Fibroblast of lung (primary cell): ENCODE measurements at regions not wholly inside any gene's neighbourhood (a gene's known extent, or its start where the extent isn't known, plus 50 kb on each side); places are given as distances from the start of the nearest gene placed in this dataset.
"Not testable (repeated sequence)": the region's sequence is repeated elsewhere in the genome, so short reads cannot be mapped to it uniquely, and the experiment has no call there.

Experiments used
- DNase-seq, 2 donors: peaks; one replicate each; pipeline versions ENCODE4 v3.0.0 to v3.0.0-alpha.2; 2010; ENCODE audit warnings: low read depth in 2 of 2
- H2AFZ ChIP-seq: 2 replicates; pipeline ENCODE4 v1.5.1; 2012; ENCODE audit warnings: low read length, control low read depth, inconsistent platforms
- H3K27ac ChIP-seq: 2 replicates; pipeline ENCODE4 v1.5.1; 2011; ENCODE audit warnings: low read length, control low read depth; ENCODE audit not compliant: insufficient read depth
- H3K27me3 ChIP-seq: 2 replicates; pipeline ENCODE4 v1.5.1; 2011; ENCODE audit warnings: mild to moderate bottlenecking, low read length; ENCODE audit not compliant: control insufficient read depth, insufficient read depth
- H3K36me3 ChIP-seq: 2 replicates; pipeline ENCODE4 v1.5.1; 2011; ENCODE audit warnings: low read length; ENCODE audit not compliant: control insufficient read depth, insufficient read depth
- H3K4me1 ChIP-seq: 2 replicates; pipeline ENCODE4 v1.5.1; 2011; ENCODE audit warnings: low read length; ENCODE audit not compliant: control insufficient read depth, insufficient read depth; ENCODE audit errors: extremely low read depth
- H3K4me2 ChIP-seq: 2 replicates; pipeline ENCODE4 v1.5.1; 2011; ENCODE audit warnings: low read length, control low read depth; ENCODE audit not compliant: insufficient read depth; ENCODE audit errors: extremely low read depth
- H3K4me3 ChIP-seq, 4 experiments: fragments of 200-600 bp in 1 of 4; sonication (generic) in 1 of 4; replicated peaks in 1 of 4; 2 replicates each; pipeline ENCODE4 v1.5.1; 2011 to 2016; ENCODE audit warnings: low read length in 4 of 4, low read depth in 3 of 4, mild to moderate bottlenecking in 3 of 4, control low read depth in 2 of 4, inconsistent platforms in 1 of 4, mixed read lengths in 1 of 4; ENCODE audit not compliant: insufficient read depth in 1 of 4; ENCODE audit errors: control extremely low read depth in 1 of 4
- H3K79me2 ChIP-seq: 2 replicates; pipeline ENCODE4 v1.5.1; 2012; ENCODE audit warnings: mild to moderate bottlenecking, low read length, inconsistent platforms; ENCODE audit not compliant: control insufficient read depth, insufficient read depth
- H3K9ac ChIP-seq: 2 replicates; pipeline ENCODE4 v1.5.1; 2011; ENCODE audit warnings: mild to moderate bottlenecking, low read length, control low read depth; ENCODE audit not compliant: insufficient read depth
- H3K9me3 ChIP-seq: 2 replicates; pipeline ENCODE4 v1.5.1; 2012; ENCODE audit warnings: low read depth, low read length; ENCODE audit not compliant: control insufficient read depth, insufficient read depth
- H4K20me1 ChIP-seq: 2 replicates; pipeline ENCODE4 v1.5.1; 2011; ENCODE audit warnings: low read length; ENCODE audit not compliant: control insufficient read depth, insufficient read depth; ENCODE audit errors: extremely low read depth
- CTCF ChIP-seq, 2 donors: IDR thresholded peaks in 1 of 2; conservative IDR thresholded peaks in 1 of 2; 1 replicate in 1 of 2; 2 replicates in 1 of 2; pipeline ENCODE4 v1.5.1; 2011 to 2012; ENCODE audit warnings: low read length in 2 of 2, control low read depth in 1 of 2, inconsistent platforms in 1 of 2, low read depth in 1 of 2, mild to moderate bottlenecking in 1 of 2
- EZH2 ChIP-seq: IDR thresholded peaks from 2 replicates; pipeline ENCODE4 v1.5.1; 2012; ENCODE audit warnings: low read length, control low read depth, mild to moderate bottlenecking; ENCODE audit errors: missing control alignments

- Histone ChIP-seq H3K4me1 (no peaks in the 10 kb centered on the region), H3K27ac (no peak overlapping the region), H3K79me2 (no peaks in the 10 kb centered on the region), H2AFZ (no peak overlapping the region), H4K20me1 (no peaks in the 10 kb centered on the region), H3K4me3 (no peak overlapping the region), H3K4me2 (no peak overlapping the region), H3K36me3 (no peaks in the 10 kb centered on the region), H3K9ac (no peak overlapping the region), H3K9me3 (no peaks in the 10 kb centered on the region), H3K27me3 (no peaks in the 10 kb centered on the region)
- no peak for DNase-seq
- TF ChIP-seq EZH2, result no peak
- TF ChIP-seq CTCF (conservative IDR thresholded peaks at IDR 0.05 in 1 of 2, IDR thresholded peaks at IDR 0.05 in 1 of 2; ENCODE audit: low read depth in 1 of 2, low read length in 2 of 2), result no peak
Observed at GRCh38 chr13:89072979-89073378, 1401.8 kb downstream of the SLITRK5 start.

GRCh38 chr13:89076622-89077021 lies 1405.5 kb downstream of the SLITRK5 start:
- no peaks in the 10 kb centered on the region for H3K27me3 ChIP-seq
- no peaks in the 10 kb centered on the region for H3K79me2 ChIP-seq
- H3K27ac ChIP-seq, result no peak overlapping the region
- no peak overlapping the region for H3K4me2 ChIP-seq
- no peaks in the 10 kb centered on the region for H3K4me1 ChIP-seq
- no peak overlapping the region for H2AFZ ChIP-seq
- H3K9ac ChIP-seq, result no peak overlapping the region
- no peak for TF ChIP-seq EZH2
- TF ChIP-seq CTCF (conservative IDR thresholded peaks at IDR 0.05 in 1 of 2, IDR thresholded peaks at IDR 0.05 in 1 of 2; ENCODE audit: low read depth in 1 of 2, low read length in 2 of 2), result no peak
- H4K20me1 ChIP-seq, result no peaks in the 10 kb centered on the region
- no peaks in the 10 kb centered on the region for H3K36me3 ChIP-seq
- no peak for DNase-seq
- H3K4me3 ChIP-seq, result no peak overlapping the region
- no peaks in the 10 kb centered on the region for H3K9me3 ChIP-seq

- TF ChIP-seq CTCF (conservative IDR thresholded peaks at IDR 0.05 in 1 of 2, IDR thresholded peaks at IDR 0.05 in 1 of 2; ENCODE audit: low read depth in 1 of 2, low read length in 2 of 2) (no peak), EZH2 (no peak)
Observed at GRCh38 chr13:89082623-89083022, 1411.5 kb downstream of the SLITRK5 start.

GRCh38 chr13:89088107-89088506 lies 1416.9 kb downstream of the SLITRK5 start:
- H3K27ac ChIP-seq, DNase-seq, H3K79me2 ChIP-seq, H3K4me2 ChIP-seq, H3K4me1 ChIP-seq, H3K36me3 ChIP-seq, H2AFZ ChIP-seq, H3K9ac ChIP-seq, H4K20me1 ChIP-seq, H3K4me3 ChIP-seq, H3K27me3 ChIP-seq, H3K9me3 ChIP-seq: not testable (repeated sequence)

More at GRCh38 chr13:89082623-89083022, 1411.5 kb downstream of the SLITRK5 start:
- no peak overlapping the region for H3K27ac ChIP-seq
- no peaks in the 10 kb centered on the region for H4K20me1 ChIP-seq
- no peaks in the 10 kb centered on the region for H3K4me1 ChIP-seq
- DNase-seq, result peak in 1 of 2 donors; percentile 22
- H3K4me2 ChIP-seq, result no peak overlapping the region
- H3K79me2 ChIP-seq, result no peaks in the 10 kb centered on the region
- no peak overlapping the region for H3K4me3 ChIP-seq
- no peaks in the 10 kb centered on the region for H3K36me3 ChIP-seq
- H3K9ac ChIP-seq, result no peak overlapping the region
- H2AFZ ChIP-seq, result no peak overlapping the region
- H3K9me3 ChIP-seq, result no peaks in the 10 kb centered on the region
- no peaks in the 10 kb centered on the region for H3K27me3 ChIP-seq
